WTC11 (cell line): ENCODE measurements at regions not wholly inside any gene's neighbourhood (a gene's known extent, or its start where the extent isn't known, plus 50 kb on each side); places are given as distances from the start of the nearest gene placed in this dataset.

Source experiments
- CTCF ChIP-seq: fragments of 200-600 bp; IDR thresholded peaks from 2 replicates; pipeline ENCODE4 v1.8.0; 2022; ENCODE audit warnings: antibody characterized with exemption
- GRHL2 ChIP-seq: fragments of 250-450 bp; sonication (Bioruptor Pico); IDR thresholded peaks from 2 replicates; pipeline ENCODE4 v1.8.0; 2022; ENCODE audit warnings: mild to moderate bottlenecking, moderate library complexity; ENCODE audit not compliant: insufficient replicate concordance, severe bottlenecking
- HMGA2 ChIP-seq: fragments of 250-450 bp; sonication (Bioruptor Pico); IDR thresholded peaks from 2 replicates; pipeline ENCODE4 v1.4.0; 2021; ENCODE audit warnings: mild to moderate bottlenecking, moderate library complexity
- NFE2L1 ChIP-seq: sonication (generic); formaldehyde crosslinking; IDR thresholded peaks from 2 replicates; pipeline ENCODE4 v1.8.1; 2023; ENCODE audit warnings: missing genetic modification reagents
- NR2C2 ChIP-seq: sonication (generic); formaldehyde crosslinking; IDR thresholded peaks from 2 replicates; pipeline ENCODE4 v1.8.0; 2022; ENCODE audit warnings: mild to moderate bottlenecking, missing genetic modification reagents
- ZNF416 ChIP-seq: fragments of 250-450 bp; sonication (Bioruptor Pico); IDR thresholded peaks from 2 replicates; pipeline ENCODE4 v1.9.0; 2021; ENCODE audit warnings: mild to moderate bottlenecking, inconsistent platforms
- TF ChIP-seq, protein P1 (sequence below): sonication (generic); formaldehyde crosslinking; IDR thresholded peaks from 2 replicates; pipeline ENCODE4 v1.8.1; 2022; ENCODE audit warnings: low read depth, mild to moderate bottlenecking, moderate library complexity, missing genetic modification reagents, borderline replicate concordance
- TF ChIP-seq, protein P2 (sequence below): sonication (generic); formaldehyde crosslinking; conservative IDR thresholded peaks from 2 replicates; pipeline ENCODE4 v1.8.1; 2022; ENCODE audit warnings: mild to moderate bottlenecking, missing genetic modification reagents
- TF ChIP-seq, protein P3 (sequence below): fragments of 250-450 bp; sonication (Bioruptor Pico); IDR thresholded peaks from 2 replicates; pipeline ENCODE4 v1.9.0; 2021; ENCODE audit warnings: mild to moderate bottlenecking
- TF ChIP-seq, protein P4 (sequence below): sonication (generic); formaldehyde crosslinking; IDR thresholded peaks from 2 replicates; pipeline ENCODE4 v1.8.1; 2022; ENCODE audit warnings: mild to moderate bottlenecking, moderate library complexity, missing genetic modification reagents

DNA sequence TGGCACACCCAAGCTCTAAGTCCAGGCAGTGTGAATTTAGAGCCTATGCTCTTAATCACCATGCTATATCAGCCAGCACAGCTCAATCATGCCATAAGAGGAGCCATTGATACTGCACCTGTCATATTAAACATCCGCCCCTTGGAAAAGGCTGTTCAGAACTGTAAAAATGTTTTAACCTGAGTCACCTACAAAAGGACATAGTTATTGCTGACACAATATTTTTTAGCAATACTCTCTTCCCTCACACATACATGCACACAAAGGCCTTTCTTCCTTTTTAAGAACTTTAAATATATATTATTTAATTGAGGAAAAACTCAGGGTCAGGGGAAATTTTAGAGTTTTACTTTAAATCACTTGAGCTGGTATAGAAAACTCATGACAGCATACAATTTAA is 83.5 kb upstream of the ATXN7L3B start:
- TF ChIP-seq CTCF (no peak), HMGA2 (CRISPR knock-in tag) (no peak), NFE2L1 (no peak), ZNF416 (no peak), NR2C2 (CRISPR knock-in tag) (no peak), GRHL2 (CRISPR knock-in tag) (no peak)
- TF ChIP-seq, protein P1, sequence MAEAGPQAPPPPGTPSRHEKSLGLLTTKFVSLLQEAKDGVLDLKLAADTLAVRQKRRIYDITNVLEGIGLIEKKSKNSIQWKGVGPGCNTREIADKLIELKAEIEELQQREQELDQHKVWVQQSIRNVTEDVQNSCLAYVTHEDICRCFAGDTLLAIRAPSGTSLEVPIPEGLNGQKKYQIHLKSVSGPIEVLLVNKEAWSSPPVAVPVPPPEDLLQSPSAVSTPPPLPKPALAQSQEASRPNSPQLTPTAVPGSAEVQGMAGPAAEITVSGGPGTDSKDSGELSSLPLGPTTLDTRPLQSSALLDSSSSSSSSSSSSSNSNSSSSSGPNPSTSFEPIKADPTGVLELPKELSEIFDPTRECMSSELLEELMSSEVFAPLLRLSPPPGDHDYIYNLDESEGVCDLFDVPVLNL (CRISPR knock-in tag): no peak
- TF ChIP-seq, protein P2, sequence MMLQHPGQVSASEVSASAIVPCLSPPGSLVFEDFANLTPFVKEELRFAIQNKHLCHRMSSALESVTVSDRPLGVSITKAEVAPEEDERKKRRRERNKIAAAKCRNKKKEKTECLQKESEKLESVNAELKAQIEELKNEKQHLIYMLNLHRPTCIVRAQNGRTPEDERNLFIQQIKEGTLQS: no peak
- TF ChIP-seq, protein P3, sequence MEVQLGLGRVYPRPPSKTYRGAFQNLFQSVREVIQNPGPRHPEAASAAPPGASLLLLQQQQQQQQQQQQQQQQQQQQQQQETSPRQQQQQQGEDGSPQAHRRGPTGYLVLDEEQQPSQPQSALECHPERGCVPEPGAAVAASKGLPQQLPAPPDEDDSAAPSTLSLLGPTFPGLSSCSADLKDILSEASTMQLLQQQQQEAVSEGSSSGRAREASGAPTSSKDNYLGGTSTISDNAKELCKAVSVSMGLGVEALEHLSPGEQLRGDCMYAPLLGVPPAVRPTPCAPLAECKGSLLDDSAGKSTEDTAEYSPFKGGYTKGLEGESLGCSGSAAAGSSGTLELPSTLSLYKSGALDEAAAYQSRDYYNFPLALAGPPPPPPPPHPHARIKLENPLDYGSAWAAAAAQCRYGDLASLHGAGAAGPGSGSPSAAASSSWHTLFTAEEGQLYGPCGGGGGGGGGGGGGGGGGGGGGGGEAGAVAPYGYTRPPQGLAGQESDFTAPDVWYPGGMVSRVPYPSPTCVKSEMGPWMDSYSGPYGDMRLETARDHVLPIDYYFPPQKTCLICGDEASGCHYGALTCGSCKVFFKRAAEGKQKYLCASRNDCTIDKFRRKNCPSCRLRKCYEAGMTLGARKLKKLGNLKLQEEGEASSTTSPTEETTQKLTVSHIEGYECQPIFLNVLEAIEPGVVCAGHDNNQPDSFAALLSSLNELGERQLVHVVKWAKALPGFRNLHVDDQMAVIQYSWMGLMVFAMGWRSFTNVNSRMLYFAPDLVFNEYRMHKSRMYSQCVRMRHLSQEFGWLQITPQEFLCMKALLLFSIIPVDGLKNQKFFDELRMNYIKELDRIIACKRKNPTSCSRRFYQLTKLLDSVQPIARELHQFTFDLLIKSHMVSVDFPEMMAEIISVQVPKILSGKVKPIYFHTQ (CRISPR knock-in tag): no peak
- TF ChIP-seq, protein P4, sequence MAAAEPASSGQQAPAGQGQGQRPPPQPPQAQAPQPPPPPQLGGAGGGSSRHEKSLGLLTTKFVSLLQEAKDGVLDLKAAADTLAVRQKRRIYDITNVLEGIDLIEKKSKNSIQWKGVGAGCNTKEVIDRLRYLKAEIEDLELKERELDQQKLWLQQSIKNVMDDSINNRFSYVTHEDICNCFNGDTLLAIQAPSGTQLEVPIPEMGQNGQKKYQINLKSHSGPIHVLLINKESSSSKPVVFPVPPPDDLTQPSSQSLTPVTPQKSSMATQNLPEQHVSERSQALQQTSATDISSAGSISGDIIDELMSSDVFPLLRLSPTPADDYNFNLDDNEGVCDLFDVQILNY (CRISPR knock-in tag): no peak
